ENCODE measurements at regions not wholly inside any gene's neighbourhood (a gene's known extent, or its start where the extent isn't known, plus 50 kb on each side); places are given as distances from the start of the nearest gene placed in this dataset.

DNA sequence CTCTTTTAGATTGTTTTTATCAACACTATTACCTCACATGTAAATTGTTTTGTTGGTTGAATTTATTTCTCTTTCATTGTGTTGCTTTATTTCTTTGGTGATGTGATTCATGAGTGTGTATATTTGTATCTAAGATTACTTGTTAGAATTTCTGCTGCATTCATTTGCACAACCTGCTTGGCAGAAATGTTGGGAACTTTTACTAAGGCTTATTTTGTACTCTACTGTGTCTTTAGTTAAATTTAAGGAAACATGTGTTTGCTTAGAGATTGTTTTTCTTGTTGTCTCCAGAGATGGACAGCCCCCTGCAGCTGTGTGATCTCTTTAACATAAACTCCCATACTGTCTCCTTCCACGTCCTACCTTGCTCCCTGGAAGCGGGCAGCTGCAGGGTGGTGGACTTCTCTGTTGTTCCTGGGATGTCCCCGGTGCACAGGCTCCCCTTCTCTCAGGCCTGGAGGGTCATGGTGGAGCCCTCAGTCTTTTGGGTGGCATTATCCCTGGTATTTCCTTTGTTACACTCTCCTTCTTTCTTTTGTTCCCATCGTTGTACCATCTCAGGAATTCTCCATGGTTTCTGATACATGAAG, 212.0 kb upstream of the SPRY2 start:
- TF ChIP-seq BHLHE40 (IDR thresholded peaks at IDR 0.05; ENCODE audit: borderline replicate concordance) (no peak), SUZ12 (IDR thresholded peaks at IDR 0.05) (no peak), ELF4 (IDR thresholded peaks at IDR 0.05) (no peak), FOXM1 (IDR thresholded peaks at IDR 0.05; ENCODE audit: borderline replicate concordance) (no peak), CTBP1 (IDR thresholded peaks at IDR 0.05; ENCODE audit: borderline replicate concordance) (no peak), FOXA1 (IDR thresholded peaks at IDR 0.05) (no peak), SP1 (IDR thresholded peaks at IDR 0.05) (no peak), PKNOX1 (IDR thresholded peaks at IDR 0.05) (no peak), ARNT (IDR thresholded peaks at IDR 0.05) (no peak), NFRKB (IDR thresholded peaks at IDR 0.05) (no peak), HDGF (IDR thresholded peaks at IDR 0.05; ENCODE audit: borderline replicate concordance) (no peak), FOXK2 (IDR thresholded peaks at IDR 0.05) (no peak), LEF1 (IDR thresholded peaks at IDR 0.05; ENCODE audit: borderline replicate concordance) (no peak), ZNF384 (IDR thresholded peaks at IDR 0.05) (no peak)
